ENCODE measurements at regions not wholly inside any gene's neighbourhood (a gene's known extent, or its start where the extent isn't known, plus 50 kb on each side); places are given as distances from the start of the nearest gene placed in this dataset.

- intact Hi-C loops (cut with micrococcal nuclease), result no loop called here
- CTCF ChIA-PET, result no interaction called here
These were observed 66.5 kb upstream of the SLC35F1 start for GRCh38 chr6:117840541-117840983.

GRCh38 chr6:117847912-117848311 lies 59.2 kb upstream of the SLC35F1 start:
- DNase-seq (no peak), ATAC-seq (no peak)
- H3K27me3 ChIP-seq (ENCODE audit: control insufficient read depth in 2 of 2, insufficient read depth in 2 of 2, low read length in 2 of 2), result no peaks in the 10 kb centered on the region
- peaks cover 0 to 8% (median 0%) of the 10 kb centered on the region in 5 donors for H3K27me3 Mint-ChIP-seq
- no peak overlapping the region for H3K27ac Mint-ChIP-seq
- H3K4me3 ChIP-seq (ENCODE audit: low read length), result no peak overlapping the region
- intact Hi-C loops (cut with micrococcal nuclease), result no loop called here
- peaks cover 0 to 6% (median 3%) of the 10 kb centered on the region in 5 donors for H3K36me3 Mint-ChIP-seq
- ChIA-PET CTCF (interaction anchor here (1.6 kb wide), 1 partner anchor 9 kb away, joined by 5 read pairs; no protein-coding TSS in a partner anchor), POLR2A (no interaction called here)
- no peaks in the 10 kb centered on the region for H3K4me1 Mint-ChIP-seq
- no peaks in the 10 kb centered on the region for H3K36me3 ChIP-seq (ENCODE audit: control insufficient read depth in 2 of 3, insufficient read depth in 3 of 3, low read length in 3 of 3)
- peaks cover 0 to 16% (median 0%) of the 10 kb centered on the region in 3 experiments for H3K9me3 ChIP-seq (ENCODE audit: control insufficient read depth in 2 of 3, low read length in 3 of 3)
- no peak overlapping the region for H3K4me3 Mint-ChIP-seq
- no peak overlapping the region for H3K27ac ChIP-seq (ENCODE audit: low read depth, low read length)
- H3K4me1 ChIP-seq (ENCODE audit: control insufficient read depth in 2 of 2, insufficient read depth in 2 of 2, low read length in 2 of 2), result no peaks in the 10 kb centered on the region
- H3K9me3 Mint-ChIP-seq, result peaks cover 0 to 40% (median 18%) of the 10 kb centered on the region in 11 donors

More at GRCh38 chr6:117840541-117840983, 66.5 kb upstream of the SLC35F1 start:
- Mint-ChIP-seq H3K27ac (no peak overlapping the region), H3K27me3 (peaks cover 0 to 8% (median 0%) of the 10 kb centered on the region in 5 donors), H3K4me1 (no peaks in the 10 kb centered on the region), H3K9me3 (peaks cover 0 to 37% (median 15%) of the 10 kb centered on the region in 11 donors), H3K4me3 (no peak overlapping the region), H3K36me3 (peaks cover 0 to 3% (median 0%) of the 10 kb centered on the region in 5 donors)
- Histone ChIP-seq H3K27me3 (ENCODE audit: control insufficient read depth in 2 of 2, insufficient read depth in 2 of 2, low read length in 2 of 2) (no peaks in the 10 kb centered on the region), H3K27ac (ENCODE audit: low read depth, low read length) (no peak overlapping the region), H3K9me3 (ENCODE audit: control insufficient read depth in 2 of 3, low read length in 3 of 3) (no peaks in the 10 kb centered on the region), H3K36me3 (ENCODE audit: control insufficient read depth in 2 of 3, insufficient read depth in 3 of 3, low read length in 3 of 3) (no peaks in the 10 kb centered on the region), H3K4me3 (ENCODE audit: low read length) (no peak overlapping the region), H3K4me1 (ENCODE audit: control insufficient read depth in 2 of 2, insufficient read depth in 2 of 2, low read length in 2 of 2) (no peaks in the 10 kb centered on the region)
- POLR2A ChIA-PET, result no interaction called here
- DNase-seq (no peak), ATAC-seq (no peak)

- Histone ChIP-seq H3K27me3 (ENCODE audit: control insufficient read depth in 2 of 2, insufficient read depth in 2 of 2, low read length in 2 of 2) (no peaks in the 10 kb centered on the region), H3K4me3 (ENCODE audit: low read length) (no peak overlapping the region), H3K36me3 (ENCODE audit: control insufficient read depth in 2 of 3, insufficient read depth in 3 of 3, low read length in 3 of 3) (no peaks in the 10 kb centered on the region), H3K4me1 (ENCODE audit: control insufficient read depth in 2 of 2, insufficient read depth in 2 of 2, low read length in 2 of 2) (no peaks in the 10 kb centered on the region), H3K9me3 (ENCODE audit: control insufficient read depth in 2 of 3, low read length in 3 of 3) (peaks cover 0 to 16% (median 0%) of the 10 kb centered on the region in 3 experiments), H3K27ac (ENCODE audit: low read depth, low read length) (no peak overlapping the region)
- Mint-ChIP-seq H3K4me3 (no peak overlapping the region), H3K27ac (no peak overlapping the region), H3K36me3 (peaks cover 0 to 6% (median 3%) of the 10 kb centered on the region in 5 donors), H3K9me3 (peaks cover 0 to 43% (median 18%) of the 10 kb centered on the region in 11 donors), H3K27me3 (peaks cover 0 to 3% (median 0%) of the 10 kb centered on the region in 5 donors), H3K4me1 (no peaks in the 10 kb centered on the region)
- no peak for ATAC-seq
- DNase-seq, result no peak
- CTCF ChIA-PET, result no interaction called here
- POLR2A ChIA-PET, result no interaction called here
- intact Hi-C loops (cut with micrococcal nuclease), result no loop called here
These were observed 58.0 kb upstream of the SLC35F1 start for GRCh38 chr6:117849087-117849486.

All from naive thymus-derived CD4-positive, alpha-beta T cell (primary cell).